ENCODE measurements at regions not wholly inside any gene's neighbourhood (a gene's known extent, or its start where the extent isn't known, plus 50 kb on each side); places are given as distances from the start of the nearest gene placed in this dataset.

GRCh38 chr1:36725151-36725550 is 242.4 kb upstream of the CSF3R start:
- TF ChIP-seq CTCF (IDR thresholded peaks at IDR 0.05) (no peak), POLR2A (IDR thresholded peaks at IDR 0.05) (no peak)
